Pancreas (tissue), 10 donors: ENCODE measurements at regions not wholly inside any gene's neighbourhood (a gene's known extent, or its start where the extent isn't known, plus 50 kb on each side); places are given as distances from the start of the nearest gene placed in this dataset.

Experiments used
- ATAC-seq, 4 donors: fragments of 200-7000 bp; cut with Tn5 transposase; one replicate each; pipeline versions ENCODE4 v1.8.0 to v1.9.1; 2020; ENCODE audit warnings: mild to moderate bottlenecking in 4 of 4, moderate library complexity in 4 of 4
- DNase-seq, 6 donors: peaks; one replicate each; pipeline ENCODE4 v3.0.0-alpha.2; 2020
- FAIRE-seq: peaks from 2 replicates; lab custom pipeline; 2012; peaks lifted over from hg19 to GRCh38; lab: Jason Lieb, UNC
- H3K27ac ChIP-seq, 4 donors: fragments of 200-600 bp; sonication (generic); 1 replicate in 3 of 4; 2 replicates in 1 of 4; pipeline versions ENCODE4 v1.5.0 to v1.8.0; 2020
- H3K27me3 ChIP-seq, 4 donors: fragments of 200-600 bp; one replicate each; pipeline ENCODE4 v1.8.0; 2021
- H3K36me3 ChIP-seq, 3 donors: fragments of 200-600 bp; sonication (generic) in 1 of 3; one replicate each; pipeline versions ENCODE4 v1.5.0 to v1.8.0; 2020 to 2021
- H3K4me1 ChIP-seq, 3 donors: fragments of 200-600 bp; one replicate each; pipeline ENCODE4 v1.8.0; 2021
- H3K4me3 ChIP-seq, 4 donors: fragments of 200-600 bp; sonication (generic) in 2 of 4; one replicate each; pipeline versions ENCODE4 v1.5.0 to v1.8.0; 2020 to 2021
- H3K9me3 ChIP-seq, 4 donors: fragments of 200-600 bp; one replicate each; pipeline ENCODE4 v1.8.0; 2021
- CTCF ChIP-seq, 4 donors: fragments of 200-600 bp; sonication (generic) in 3 of 4; IDR thresholded peaks; one replicate each; pipeline versions ENCODE4 v1.5.0 to v1.8.0; 2021; ENCODE audit warnings: antibody characterized with exemption in 4 of 4
- WGBS, 2 donors: extraction: QIAGEN DNeasy Blood & Tissue Kit; methylation state at CpG; one replicate each; pipeline ENCODE4 v1.1.7; 2013; 5-methylcytosine and 5-hydroxymethylcytosine counted together
- intact Hi-C, 3 donors: fragments of 100-400 bp; cut with DNase I; formaldehyde crosslinking; loops; one replicate each; pipeline versions ENCODE4 v1.11.1 to v1.14.2; 2022
- donor health status: healthy with polysubstance abuse.
- donor health status: DM: no; HTN: no; CAD: no; lungs with moderate emphysema.
- donor health status: DM: no; HTN: no; CAD: no.
- donor health status: control.
- donor health status: control.
- donor health status: Bipolar disorder and iron deficiency.
- donor health status: DM: yes; HTN: yes; CAD: no.
- donor health status: DM: no; HTN: no; CAD: no.
- donor health status: DM: no; HTN: no; CAD: no.
- donor health status: DM: yes; HTN: yes; CAD: no.

- no peak overlapping the region for H3K27ac ChIP-seq
- 64 to 80% methylated on average over 4 of the region's 4 CpGs for WGBS, 2 donors
- DNase-seq, result no peak
- intact Hi-C loops, result no loop called here
- H3K4me1 ChIP-seq, result no peaks in the 10 kb centered on the region
- H3K27me3 ChIP-seq, result no peaks in the 10 kb centered on the region
- H3K4me3 ChIP-seq, result no peak overlapping the region
- H3K36me3 ChIP-seq, result no peaks in the 10 kb centered on the region
- no peaks in the 10 kb centered on the region for H3K9me3 ChIP-seq
- no peak for ATAC-seq
- FAIRE-seq, result no peak
- no peak for TF ChIP-seq CTCF (IDR thresholded peaks at IDR 0.05)
Measured at GRCh38 chr6:82767447-82767846, 298.2 kb downstream of the UBE3D start.

GRCh38 chr6:82772851-82773717, 292.6 kb downstream of the UBE3D start:
- ATAC-seq (no peak), FAIRE-seq (no peak)
- 57 to 75% methylated on average over 5 of the region's 5 CpGs for WGBS, 2 donors

DNA sequence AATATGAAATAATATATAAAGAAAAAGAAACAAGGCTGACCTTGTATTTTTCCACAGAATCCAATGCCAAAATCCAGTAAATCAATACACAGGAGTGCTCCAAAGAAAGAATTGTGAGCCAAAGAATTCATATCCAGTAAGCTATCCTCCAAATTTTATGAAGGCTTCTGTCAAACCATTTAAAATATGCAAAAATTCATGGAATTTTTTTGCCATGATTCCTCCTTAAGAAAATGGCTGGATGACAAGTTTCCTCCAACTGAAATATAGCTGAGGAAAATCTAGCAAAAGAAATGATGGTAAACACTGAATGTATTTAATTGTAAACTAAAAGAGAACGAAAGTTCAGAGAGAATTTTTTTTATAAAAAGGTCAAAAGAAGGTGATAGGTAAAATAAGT, 290.3 kb downstream of the UBE3D start:
- DNase-seq (no peak), FAIRE-seq (no peak), ATAC-seq (no peak)
- no peaks in the 10 kb centered on the region for H3K27me3 ChIP-seq
- intact Hi-C loops, result no loop called here
- TF ChIP-seq CTCF (IDR thresholded peaks at IDR 0.05), result no peak
- no peak overlapping the region for H3K4me3 ChIP-seq
- WGBS, 2 donors, result 47 to 61% methylated on average over 1 of the region's 1 CpG
- H3K9me3 ChIP-seq, result no peaks in the 10 kb centered on the region
- H3K27ac ChIP-seq, result no peak overlapping the region
- H3K4me1 ChIP-seq, result no peaks in the 10 kb centered on the region
- H3K36me3 ChIP-seq, result no peaks in the 10 kb centered on the region

More at GRCh38 chr6:82772851-82773717, 292.6 kb downstream of the UBE3D start:
- H3K9me3 ChIP-seq, result no peaks in the 10 kb centered on the region
- intact Hi-C loops, result no loop called here
- H3K27ac ChIP-seq, result no peak overlapping the region
- H3K27me3 ChIP-seq, result no peaks in the 10 kb centered on the region
- DNase-seq, result no peak
- no peak for TF ChIP-seq CTCF (IDR thresholded peaks at IDR 0.05)
- no peaks in the 10 kb centered on the region for H3K36me3 ChIP-seq
- no peaks in the 10 kb centered on the region for H3K4me1 ChIP-seq
- H3K4me3 ChIP-seq, result no peak overlapping the region

DNA sequence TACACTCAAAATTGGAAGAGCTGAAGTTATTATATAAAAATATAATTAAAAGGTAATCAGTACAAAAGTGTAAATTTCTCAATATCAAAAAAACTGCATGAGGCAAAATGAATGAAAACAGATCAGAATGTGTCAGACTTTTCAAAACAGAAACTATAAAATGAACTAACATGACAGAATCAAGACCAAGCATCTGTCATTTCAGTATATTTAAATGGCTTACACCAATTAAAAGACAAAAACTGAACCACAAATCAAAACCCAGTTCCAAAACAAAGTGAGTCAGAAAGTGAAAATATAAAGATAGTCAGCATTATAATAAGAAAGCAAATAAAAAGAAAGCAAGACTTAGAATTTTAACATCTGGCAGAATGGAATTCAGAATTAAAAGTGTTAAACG, 289.7 kb downstream of the UBE3D start:
- WGBS, 2 donors, result 31 to 38% methylated on average over 1 of the region's 1 CpG

More for the DNA sequence above, 289.7 kb downstream of the UBE3D start:
- no peaks in the 10 kb centered on the region for H3K9me3 ChIP-seq
- ATAC-seq (no peak), FAIRE-seq (no peak), DNase-seq (no peak)
- no peaks in the 10 kb centered on the region for H3K27me3 ChIP-seq
- intact Hi-C loops, result no loop called here
- H3K4me3 ChIP-seq, result no peak overlapping the region
- TF ChIP-seq CTCF (IDR thresholded peaks at IDR 0.05), result no peak
- no peaks in the 10 kb centered on the region for H3K4me1 ChIP-seq
- H3K36me3 ChIP-seq, result no peaks in the 10 kb centered on the region
- H3K27ac ChIP-seq, result no peak overlapping the region
